ENCODE measurements at regions not wholly inside any gene's neighbourhood (a gene's known extent, or its start where the extent isn't known, plus 50 kb on each side); places are given as distances from the start of the nearest gene placed in this dataset.
"Not testable (repeated sequence)": the region's sequence is repeated elsewhere in the genome, so short reads cannot be mapped to it uniquely, and the experiment has no call there.

DNA sequence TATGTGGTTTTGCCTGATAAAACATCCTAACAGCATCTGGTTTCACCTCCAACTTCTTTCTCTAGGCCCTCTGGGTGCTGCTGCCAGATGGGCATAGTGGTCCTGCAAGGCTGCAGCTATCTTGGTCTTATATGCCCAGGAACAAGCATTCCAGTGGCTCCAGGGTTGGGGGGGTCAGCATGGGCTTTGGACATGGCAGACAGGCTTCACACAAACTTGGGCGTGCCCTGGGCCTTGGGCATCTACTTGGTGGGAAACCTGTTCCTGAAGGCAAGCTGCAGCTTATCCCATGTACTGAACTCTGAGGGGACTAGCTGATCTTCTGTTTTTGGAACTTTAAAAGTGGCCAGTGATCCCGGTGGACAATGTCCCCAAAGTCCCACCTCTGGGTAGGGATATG is 54.9 kb upstream of the ZNF678 start:
- no peak for DNase-seq

DNA sequence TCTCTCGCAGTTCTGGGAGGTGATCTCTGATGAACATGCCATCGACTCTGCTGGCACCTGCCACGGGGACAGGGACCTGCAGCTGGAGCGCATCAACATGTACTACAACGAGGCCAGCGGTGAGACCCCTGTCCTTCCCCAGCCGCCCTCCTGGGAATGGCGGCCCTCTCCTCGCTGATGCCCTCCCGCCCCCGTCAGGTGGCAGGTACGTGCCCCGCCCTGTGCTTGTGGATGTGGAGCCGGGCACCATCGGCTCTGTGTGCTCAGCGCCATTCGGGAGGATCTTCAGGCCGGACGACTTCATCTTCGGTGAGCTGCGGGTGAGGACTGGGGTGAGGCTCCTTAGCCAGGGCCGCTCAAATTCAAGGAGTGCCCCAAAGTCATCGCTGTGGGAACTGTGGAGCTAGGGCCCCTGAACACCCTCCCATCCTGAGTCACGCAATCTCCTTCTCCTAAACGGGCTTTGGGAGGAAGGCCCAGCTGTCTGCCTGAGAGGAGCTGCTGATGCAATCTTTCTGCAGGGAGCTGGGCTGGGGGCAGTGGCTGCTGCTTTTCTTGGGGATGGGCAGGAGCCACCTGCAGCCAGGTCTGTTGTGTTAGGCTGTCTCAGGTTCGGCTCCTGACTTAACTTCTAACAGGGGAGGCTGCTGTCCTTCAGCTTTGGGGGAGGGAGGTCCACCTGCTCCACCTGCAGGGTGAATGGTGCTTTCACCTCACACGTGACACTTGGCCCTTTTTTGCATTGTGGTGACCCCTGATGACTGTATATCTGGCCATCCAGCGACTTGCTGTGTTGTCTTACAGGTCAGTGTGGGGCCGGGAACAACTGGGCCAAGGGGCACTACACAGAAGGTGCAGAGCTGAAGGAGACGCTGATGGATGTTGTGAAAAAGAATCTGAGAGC is 56.6 kb upstream of the ZNF678 start:
- not testable (repeated sequence) for DNase-seq

DNA sequence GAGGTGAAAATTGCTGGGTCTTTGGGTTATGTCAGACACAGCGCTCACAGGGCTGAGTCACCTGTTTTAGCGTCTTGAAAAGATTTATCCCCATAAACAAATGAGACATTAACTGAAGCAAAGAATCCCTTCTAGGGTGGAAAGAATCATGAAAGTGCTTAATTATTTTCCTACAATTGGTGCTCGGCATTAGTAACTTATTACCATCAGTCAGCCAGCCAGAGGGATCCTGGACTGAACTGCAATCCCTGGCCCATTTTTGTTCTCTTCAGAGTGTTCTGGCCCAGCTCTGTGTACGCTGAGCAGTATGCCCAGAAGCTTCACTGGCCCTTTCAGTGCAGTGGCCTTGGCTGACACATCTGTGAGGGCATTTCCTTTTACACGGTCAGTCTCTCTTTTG is 67.3 kb upstream of the ZNF678 start:
- DNase-seq, result not testable (repeated sequence)

DNA sequence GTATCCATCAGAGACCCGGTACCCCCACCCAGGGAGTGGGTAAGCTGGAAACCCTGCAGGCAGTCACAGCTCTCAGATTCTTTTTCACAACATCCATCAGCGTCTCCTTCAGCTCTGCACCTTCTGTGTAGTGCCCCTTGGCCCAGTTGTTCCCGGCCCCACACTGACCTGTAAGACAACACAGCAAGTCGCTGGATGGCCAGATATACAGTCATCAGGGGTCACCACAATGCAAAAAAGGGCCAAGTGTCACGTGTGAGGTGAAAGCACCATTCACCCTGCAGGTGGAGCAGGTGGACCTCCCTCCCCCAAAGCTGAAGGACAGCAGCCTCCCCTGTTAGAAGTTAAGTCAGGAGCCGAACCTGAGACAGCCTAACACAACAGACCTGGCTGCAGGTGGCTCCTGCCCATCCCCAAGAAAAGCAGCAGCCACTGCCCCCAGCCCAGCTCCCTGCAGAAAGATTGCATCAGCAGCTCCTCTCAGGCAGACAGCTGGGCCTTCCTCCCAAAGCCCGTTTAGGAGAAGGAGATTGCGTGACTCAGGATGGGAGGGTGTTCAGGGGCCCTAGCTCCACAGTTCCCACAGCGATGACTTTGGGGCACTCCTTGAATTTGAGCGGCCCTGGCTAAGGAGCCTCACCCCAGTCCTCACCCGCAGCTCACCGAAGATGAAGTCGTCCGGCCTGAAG is 69.3 kb upstream of the ZNF678 start:
- not testable (repeated sequence) for DNase-seq

DNA sequence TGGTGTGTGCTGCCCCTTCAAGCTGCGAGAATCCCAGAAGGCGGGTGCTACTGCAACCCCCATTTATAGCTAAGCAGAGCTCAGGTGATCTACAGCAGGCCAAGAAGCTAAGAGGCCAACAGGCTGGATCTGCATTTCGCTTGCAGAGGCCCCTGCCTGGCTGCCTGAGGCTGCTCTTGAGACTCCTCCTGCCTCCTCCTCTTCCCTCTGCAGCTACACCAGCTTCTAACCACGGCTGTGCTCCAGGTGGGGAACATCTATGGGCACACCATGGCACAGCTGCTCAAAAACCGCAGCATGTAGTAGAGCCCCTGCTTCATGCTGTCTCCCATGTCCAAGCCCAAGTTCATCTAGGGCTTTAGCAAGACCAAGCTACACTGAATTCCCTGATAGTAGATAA is 72.9 kb upstream of the ZNF678 start:
- DNase-seq, result no peak

DNA sequence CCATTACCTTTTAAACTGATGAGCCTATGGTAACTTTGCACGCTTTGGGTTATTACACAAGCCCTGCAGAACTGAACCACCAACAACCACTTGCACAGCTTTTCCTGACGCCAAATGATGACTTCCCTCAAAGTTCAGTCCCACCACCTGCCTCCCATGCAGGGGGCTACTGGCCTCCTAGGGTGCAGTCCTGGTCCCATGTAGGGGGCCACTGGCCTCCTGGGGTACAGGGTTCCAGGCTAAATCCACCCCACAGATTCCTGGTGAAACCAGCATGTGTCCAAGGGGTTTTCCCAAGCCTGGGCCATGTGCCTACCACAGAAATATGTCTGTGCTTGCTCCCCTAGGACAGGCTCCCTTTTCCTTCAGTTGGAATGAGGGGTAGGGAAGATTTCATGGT is 73.4 kb upstream of the ZNF678 start:
- no peak for DNase-seq

DNA sequence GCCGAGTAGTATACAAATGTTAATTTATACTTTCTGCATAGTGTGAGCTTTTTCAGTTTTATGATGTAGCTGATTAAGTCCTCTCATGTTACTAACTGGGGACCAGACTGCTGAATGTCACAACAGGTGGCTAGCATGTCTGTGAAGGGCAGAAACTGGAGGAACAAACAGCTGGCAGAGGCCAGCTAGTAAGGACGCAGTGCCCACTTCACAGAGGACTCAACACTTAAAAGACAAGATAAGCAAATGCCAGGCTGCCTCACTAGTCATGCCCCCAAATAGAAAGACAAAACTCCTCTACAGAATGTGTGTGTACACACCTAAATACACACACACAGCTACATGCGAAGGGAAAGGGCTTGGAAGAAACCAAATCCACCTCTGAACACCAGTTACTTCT is 73.8 kb upstream of the ZNF678 start:
- no peak for DNase-seq

DNA sequence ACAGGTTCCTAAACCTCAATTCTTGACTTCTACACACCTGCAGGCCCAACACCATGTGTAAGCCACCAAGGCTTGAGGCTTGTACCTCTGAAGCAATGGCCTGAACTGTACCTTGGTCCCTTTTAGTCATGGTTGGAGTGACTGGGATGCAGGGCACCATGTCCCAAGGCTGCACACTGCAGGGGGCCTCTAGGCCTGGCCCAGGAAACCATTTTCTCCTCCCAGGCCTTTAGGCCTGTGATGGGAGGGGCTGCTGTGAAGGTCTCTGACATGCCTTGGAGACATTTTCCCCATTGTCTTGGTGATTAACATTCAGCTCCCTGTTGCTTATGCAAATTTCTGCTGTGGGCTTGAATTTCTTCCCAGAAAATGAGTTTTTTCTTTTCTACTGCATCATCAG is 75.8 kb upstream of the ZNF678 start:
- DNase-seq, result no peak

DNA sequence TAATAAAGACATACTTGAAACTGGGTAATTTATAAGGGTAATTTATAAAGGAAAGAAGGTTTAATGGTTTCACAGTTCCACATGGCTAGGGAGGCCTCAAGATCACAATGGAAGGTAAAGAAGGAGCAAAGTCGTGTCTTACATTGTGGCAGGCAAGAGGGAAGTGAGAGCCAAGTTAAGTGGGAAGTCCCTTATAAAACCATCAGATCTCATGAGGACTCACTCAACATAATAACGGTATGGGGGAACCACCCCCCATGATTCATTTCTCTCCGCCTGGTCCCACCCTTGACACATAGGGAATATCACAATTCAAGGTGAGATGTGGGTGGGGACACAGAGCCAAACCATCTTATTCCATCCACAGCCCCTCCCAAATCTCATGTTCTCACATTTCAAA is 76.8 kb upstream of the ZNF678 start:
- DNase-seq, result no peak

DNA sequence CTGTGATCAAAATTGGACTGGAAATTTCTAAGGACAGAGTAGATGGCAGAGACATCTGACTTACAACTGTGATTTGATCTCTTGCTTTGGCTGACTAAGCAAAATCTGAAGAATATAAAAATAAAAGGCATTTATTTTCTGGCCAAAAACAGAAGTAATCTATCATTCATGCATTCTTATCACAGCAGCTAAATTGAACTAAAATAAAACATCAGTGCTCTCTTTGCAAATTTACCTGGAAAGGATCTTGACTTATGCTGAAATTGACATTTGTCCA is 81.4 kb upstream of the ZNF678 start:
- no peak for DNase-seq

DNA sequence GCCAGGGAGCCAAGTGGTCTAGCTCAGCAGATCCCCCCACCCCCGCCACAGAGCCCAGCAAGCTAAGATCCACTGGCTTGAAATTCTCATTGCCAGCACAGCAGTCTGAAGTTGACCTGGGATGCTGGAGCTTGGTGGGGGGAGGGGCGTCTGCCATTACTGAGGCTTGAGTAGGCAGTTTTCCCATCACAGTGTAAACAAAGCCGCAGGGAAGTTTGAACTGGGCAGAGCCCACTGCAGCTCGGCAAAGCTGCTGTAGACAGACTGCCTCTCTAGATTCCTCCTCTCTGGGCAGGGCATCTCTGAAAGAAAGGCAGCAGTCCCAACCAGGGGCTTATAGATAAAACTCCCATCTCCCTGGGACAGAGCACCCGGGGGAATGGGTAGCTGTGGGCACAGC is 89.3 kb upstream of the ZNF678 start:
- DNase-seq, result not testable (repeated sequence)

DNA sequence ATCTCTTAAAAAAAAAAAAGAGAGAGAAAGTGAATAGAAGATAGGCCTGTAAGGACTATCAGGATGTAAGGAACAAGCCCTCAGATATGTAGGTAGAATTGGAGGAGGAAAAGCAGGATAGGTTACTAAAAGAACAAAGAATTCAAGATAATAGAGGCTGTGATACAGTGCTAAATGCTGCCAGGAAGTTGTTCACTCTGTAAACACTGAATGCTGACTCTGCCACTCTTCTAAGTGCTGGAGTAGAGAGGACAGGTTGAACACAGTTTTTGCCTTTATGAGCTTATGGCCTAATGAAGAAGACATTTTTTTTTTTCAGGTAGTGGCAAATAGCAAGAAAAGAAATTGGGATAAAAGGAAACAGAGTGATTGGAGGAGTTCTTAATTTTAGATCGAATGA is 90.6 kb upstream of the ZNF678 start:
- no peak for DNase-seq

DNA sequence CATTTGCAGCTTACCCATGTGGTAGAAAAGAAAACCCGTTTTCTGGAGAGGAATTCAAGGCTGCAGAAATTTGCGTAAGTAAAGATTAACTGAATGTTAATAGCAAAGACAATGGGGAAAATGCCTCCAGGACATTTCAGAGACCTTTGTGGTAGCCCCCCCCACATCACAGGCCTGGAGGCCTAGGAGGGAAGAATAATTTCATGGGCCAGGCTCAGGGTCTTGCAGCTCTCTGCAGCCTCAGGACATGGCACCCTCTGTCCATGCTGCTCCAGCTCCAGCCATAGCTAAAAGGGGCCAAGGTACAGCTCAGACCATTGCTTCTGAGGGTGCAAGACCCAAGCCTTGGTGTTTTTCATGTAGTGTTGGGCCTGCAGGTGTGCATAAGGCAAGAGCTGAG is 92.7 kb upstream of the ZNF678 start:
- DNase-seq, result no peak

DNA sequence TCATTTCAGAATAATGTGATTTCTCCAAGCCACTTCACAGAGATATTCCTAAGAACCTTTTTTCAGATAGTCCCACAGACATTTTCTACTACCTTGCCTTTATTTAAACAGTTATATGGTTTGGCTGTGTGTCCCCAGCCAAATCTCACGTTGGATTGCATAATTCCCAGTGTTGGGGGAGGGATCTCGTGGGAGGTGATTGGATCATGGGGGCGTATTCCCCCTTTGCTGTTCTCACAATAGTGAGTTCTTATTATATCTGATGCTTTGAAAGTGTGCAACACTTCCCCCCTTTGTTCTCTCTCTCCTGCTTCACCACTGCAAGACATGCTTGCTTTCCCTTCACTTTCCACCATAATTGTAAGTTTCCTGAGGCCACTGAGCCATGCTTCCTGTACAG is 93.6 kb upstream of the ZNF678 start:
- DNase-seq, result no peak

DNA sequence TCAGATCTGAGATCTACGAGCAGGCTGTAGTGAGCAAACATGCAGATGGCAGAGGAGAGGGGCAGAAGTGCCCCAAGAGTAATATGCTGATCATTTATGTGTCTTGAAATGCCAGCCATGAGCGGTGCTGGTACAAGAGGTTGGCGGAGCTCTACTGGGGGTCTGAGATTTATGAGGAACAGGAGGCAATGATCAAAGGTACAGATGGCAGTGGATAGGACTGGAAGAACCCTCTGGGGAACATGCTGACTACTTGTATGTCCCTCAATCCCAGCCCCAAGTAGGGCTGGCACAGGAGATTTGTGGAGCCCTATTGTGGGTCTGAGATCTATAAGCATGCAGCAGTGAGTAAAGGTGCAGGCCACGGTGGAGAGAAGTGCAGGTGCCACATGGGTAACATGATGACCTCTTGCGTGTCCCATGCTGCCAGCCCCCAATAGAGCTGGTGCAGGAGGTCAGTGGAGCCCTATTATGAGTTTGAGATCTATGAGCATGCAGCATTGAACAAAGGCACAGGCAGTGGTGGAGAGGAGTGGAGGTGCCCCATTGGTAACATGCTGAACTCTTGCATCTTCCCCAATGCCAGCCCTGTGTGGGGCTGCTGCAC is 97.2 kb upstream of the ZNF678 start:
- no peak for DNase-seq

DNA sequence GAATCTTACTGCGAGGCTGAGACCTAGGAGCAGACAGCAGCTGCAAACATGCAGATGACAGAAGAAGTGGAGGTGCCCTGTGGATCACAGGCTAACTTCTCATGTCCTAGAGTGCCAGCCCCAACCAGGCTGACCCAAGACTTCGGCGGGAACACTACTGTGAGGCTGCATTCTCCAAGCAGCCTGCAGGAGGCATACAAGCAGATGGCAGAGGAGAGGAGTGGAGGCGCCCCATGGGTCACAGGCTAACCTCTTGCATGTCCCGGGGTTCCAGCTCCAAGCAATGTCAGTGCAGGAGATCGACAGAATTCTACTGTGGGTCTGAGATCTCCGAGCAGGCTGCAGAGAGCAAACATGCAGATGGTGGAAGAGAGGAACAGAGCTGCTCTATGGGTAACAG is 98.1 kb upstream of the ZNF678 start:
- no peak for DNase-seq

DNA sequence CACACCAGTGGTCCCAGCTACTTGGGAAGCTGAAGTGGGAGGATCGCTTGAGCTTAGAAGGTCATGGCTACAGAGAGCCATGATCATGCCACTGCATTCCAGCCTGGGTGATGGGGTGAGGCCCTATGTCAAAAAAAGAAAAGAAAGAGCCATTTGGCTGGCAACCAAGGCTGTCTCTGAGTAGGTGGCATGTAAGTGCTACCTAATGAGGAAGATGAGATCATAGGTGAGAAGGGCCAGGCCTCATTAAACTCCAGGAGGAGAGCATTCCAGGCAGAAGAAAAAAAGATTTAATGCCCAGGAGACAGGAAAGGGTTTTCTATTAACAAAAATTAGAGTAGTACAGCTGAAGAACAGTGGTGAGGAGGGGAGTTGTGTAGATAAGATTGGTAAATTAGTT is 103.4 kb upstream of the ZNF678 start:
- DNase-seq, result no peak

DNA sequence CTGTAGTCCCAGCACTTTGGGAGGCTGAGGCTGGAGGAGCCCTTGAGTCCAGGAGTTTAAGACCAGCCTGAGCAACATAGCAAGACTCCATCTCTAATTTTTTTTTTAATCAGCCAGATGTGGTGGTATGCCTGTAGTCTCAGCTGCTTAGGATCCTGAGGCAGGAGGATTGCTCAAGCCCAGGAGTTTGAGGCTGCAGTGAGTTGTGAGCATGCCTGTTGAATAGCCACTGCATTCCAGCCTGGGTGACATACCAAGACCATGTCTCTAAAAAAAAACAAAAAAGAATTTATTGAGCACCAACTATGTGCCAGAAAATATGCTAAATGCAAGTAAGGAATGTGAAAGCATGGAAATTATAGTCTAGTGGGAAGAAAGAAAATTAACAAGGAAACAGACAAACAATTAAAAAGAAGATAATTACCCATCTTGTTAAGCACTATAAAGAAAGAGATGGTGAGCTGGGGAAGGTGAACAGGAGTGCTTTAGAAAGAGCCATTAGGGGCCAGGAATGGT is 104.0 kb upstream of the ZNF678 start:
- no peak for DNase-seq

DNA sequence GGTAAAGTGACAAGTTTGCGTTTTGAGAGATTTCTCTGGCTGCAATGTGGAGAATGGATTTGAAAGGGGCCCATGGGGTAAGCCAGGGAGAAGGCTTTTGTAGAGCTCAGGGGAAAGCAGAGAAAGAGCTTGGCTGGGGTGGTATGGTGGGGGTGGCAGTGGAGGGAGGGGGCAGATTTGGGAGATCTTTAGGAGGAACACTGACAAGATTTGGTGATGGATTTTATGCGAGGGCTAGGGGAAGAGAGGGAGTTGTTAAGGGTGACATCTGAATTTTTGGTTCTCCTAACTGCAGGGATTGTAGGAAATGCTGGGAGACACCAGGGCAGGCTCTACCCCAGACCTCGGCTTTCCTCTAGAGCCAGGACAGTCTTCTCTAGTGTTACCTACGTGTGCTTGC is 108.7 kb upstream of the ZNF678 start:
- DNase-seq, result no peak

DNA sequence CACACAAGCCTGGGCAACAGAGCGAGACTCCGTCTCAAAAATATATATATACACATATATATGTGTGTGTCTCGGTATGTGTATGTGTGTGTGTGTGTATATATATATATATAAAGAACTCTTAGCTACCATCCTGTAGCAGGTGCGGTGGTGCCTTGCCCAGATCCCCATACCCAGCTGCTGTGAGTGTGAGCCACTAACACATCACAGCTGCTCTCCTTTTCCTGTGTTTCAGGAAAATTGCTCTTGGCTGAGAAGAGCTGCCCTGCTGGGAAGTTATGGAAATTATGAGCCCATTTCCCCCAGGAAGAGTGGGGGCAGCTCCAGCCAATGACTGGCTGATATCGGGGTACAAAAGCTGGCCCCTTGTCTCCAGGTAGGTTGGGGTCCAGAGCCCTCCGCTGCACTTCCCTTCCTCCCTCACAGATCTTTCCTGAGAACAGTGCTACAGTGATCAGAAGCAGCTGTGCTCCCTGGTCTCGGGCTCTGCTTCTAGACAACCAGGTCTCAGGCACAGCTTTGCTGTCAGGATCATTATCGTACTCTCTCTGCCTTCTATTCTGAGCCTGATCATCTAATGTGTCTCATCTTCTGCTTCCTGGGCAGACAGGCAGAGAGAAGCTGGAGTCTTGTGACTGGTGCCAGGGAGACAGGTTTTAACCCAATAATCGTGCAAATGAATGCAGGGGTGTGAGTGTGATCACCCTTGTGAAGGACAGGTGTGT is 109.6 kb upstream of the ZNF678 start:
- DNase-seq, result no peak

DNA sequence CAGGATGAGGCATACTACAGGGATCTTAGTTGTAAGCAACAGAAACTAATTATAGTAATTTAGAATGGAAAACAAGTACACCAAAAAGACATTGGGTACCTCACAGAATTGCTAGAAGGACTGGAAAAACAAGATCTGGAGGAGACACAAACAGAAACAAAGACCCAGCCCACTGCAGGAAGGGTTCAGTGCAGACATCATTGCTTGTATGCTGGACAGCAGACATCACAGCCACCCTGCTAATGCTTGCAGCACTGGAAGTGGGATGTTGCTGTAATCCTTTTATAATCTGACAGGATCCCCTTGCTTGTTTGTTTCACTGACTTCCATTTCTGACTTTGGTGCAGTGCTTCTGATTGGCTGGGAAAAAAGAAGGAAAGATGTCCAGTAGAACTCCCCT is 111.4 kb upstream of the ZNF678 start:
- no peak for DNase-seq

DNA sequence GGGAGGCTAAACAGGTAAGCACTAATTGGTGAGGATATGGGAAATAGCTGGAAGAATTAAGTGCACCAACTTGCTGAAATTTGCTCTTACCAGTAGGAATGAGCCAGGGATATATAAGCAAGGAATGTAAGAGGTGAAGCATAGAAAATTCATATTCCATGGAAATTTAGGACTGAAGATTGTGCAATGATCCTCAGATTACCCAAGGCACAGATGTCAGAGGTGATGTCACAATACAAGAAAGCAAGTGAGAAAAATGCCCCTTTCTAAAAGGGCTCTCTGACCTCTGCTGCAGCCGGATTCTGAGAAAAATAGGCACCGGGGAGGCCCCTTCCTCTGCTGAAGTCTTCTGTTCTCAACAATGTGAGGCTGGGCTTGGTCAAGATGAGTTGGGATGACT is 112.3 kb upstream of the ZNF678 start:
- DNase-seq, result no peak

DNA sequence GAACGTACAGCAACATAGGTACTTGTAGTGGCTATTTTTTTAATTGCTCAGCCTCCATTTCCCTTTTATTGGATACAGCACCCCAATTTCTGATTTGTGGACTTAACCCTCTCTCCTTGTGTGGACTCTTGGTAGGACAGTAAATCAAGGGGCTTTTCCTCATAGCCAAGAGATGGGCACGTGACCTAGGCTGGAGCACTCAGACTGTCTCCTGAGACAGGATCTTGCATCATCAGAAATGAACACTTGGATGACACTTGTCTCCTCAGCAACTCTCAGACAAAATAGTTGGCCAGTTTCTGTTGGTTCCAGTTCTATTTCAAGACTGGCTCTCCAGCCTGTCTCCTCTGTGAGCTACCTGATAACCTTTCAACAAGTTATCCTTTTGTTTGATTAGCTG is 112.9 kb upstream of the ZNF678 start:
- no peak for DNase-seq
